ENCODE measurements at regions not wholly inside any gene's neighbourhood (a gene's known extent, or its start where the extent isn't known, plus 50 kb on each side); places are given as distances from the start of the nearest gene placed in this dataset.

- Histone ChIP-seq H3K79me2 (ENCODE audit: insufficient read depth, low read length) (no peaks in the 10 kb centered on the region), H2AFZ (ENCODE audit: low read length) (no peak overlapping the region), H3F3A (ENCODE audit: low read depth) (no peaks in the 10 kb centered on the region), H3K27me3 (ENCODE audit: insufficient read depth, low read length, poor library complexity, severe bottlenecking) (no peaks in the 10 kb centered on the region), H3K4me3 (ENCODE audit: low read length, poor library complexity, severe bottlenecking) (no peak overlapping the region), H4K20me1 (ENCODE audit: insufficient read depth, low read length, poor library complexity, severe bottlenecking) (no peaks in the 10 kb centered on the region), H3K9ac (ENCODE audit: low read depth, low read length, poor library complexity, severe bottlenecking) (no peak overlapping the region), H3K4me1 (ENCODE audit: insufficient read depth, low read length, poor library complexity, severe bottlenecking) (peaks cover 9% of the 10 kb centered on the region), H3K36me3 (ENCODE audit: insufficient read depth, low read length) (no peaks in the 10 kb centered on the region), H3K9me3 (ENCODE audit: insufficient read depth, low read depth, low read length) (no peaks in the 10 kb centered on the region), H3K4me2 (ENCODE audit: low read depth, low read length, poor library complexity, severe bottlenecking) (no peak overlapping the region), H3K9me2 (replicated peaks; ENCODE audit: low read depth, low read length) (no peaks in the 10 kb centered on the region)
- no peak for TF ChIP-seq EZH2phosphoT487 (IDR thresholded peaks at IDR 0.05; ENCODE audit: borderline replicate concordance)
- no peak for TF ChIP-seq CTCF (conservative IDR thresholded peaks at IDR 0.05; ENCODE audit: low read length)
Measured at GRCh38 chr9:2465921-2466460, 155.6 kb upstream of the VLDLR start.

GRCh38 chr9:2466703-2467102 lies 154.9 kb upstream of the VLDLR start:
- TF ChIP-seq EZH2phosphoT487 (IDR thresholded peaks at IDR 0.05; ENCODE audit: borderline replicate concordance) (no peak), CTCF (conservative IDR thresholded peaks at IDR 0.05; ENCODE audit: low read length) (no peak)
- H3K9ac ChIP-seq (ENCODE audit: low read depth, low read length, poor library complexity, severe bottlenecking) = no peak overlapping the region
- no peaks in the 10 kb centered on the region for H3K79me2 ChIP-seq (ENCODE audit: insufficient read depth, low read length)
- H3K27me3 ChIP-seq (ENCODE audit: insufficient read depth, low read length, poor library complexity, severe bottlenecking) = no peaks in the 10 kb centered on the region
- no peak overlapping the region for H3K4me3 ChIP-seq (ENCODE audit: low read length, poor library complexity, severe bottlenecking)
- no peaks in the 10 kb centered on the region for H3K36me3 ChIP-seq (ENCODE audit: insufficient read depth, low read length)
- no peaks in the 10 kb centered on the region for H3F3A ChIP-seq (ENCODE audit: low read depth)
- H4K20me1 ChIP-seq (ENCODE audit: insufficient read depth, low read length, poor library complexity, severe bottlenecking) = no peaks in the 10 kb centered on the region
- no peaks in the 10 kb centered on the region for H3K9me2 ChIP-seq (replicated peaks; ENCODE audit: low read depth, low read length)
- H3K4me1 ChIP-seq (ENCODE audit: insufficient read depth, low read length, poor library complexity, severe bottlenecking) = peaks cover 9% of the 10 kb centered on the region
- no peak overlapping the region for H2AFZ ChIP-seq (ENCODE audit: low read length)
- no peaks in the 10 kb centered on the region for H3K9me3 ChIP-seq (ENCODE audit: insufficient read depth, low read depth, low read length)
- H3K4me2 ChIP-seq (ENCODE audit: low read depth, low read length, poor library complexity, severe bottlenecking) = no peak overlapping the region

- Histone ChIP-seq H3K79me2 (ENCODE audit: insufficient read depth, low read length) (no peaks in the 10 kb centered on the region), H3K27me3 (ENCODE audit: insufficient read depth, low read length, poor library complexity, severe bottlenecking) (no peaks in the 10 kb centered on the region), H3K4me3 (ENCODE audit: low read length, poor library complexity, severe bottlenecking) (no peak overlapping the region), H3K4me2 (ENCODE audit: low read depth, low read length, poor library complexity, severe bottlenecking) (no peak overlapping the region), H3F3A (ENCODE audit: low read depth) (no peaks in the 10 kb centered on the region), H3K9me2 (replicated peaks; ENCODE audit: low read depth, low read length) (no peaks in the 10 kb centered on the region), H2AFZ (ENCODE audit: low read length) (no peak overlapping the region), H3K9me3 (ENCODE audit: insufficient read depth, low read depth, low read length) (no peaks in the 10 kb centered on the region), H4K20me1 (ENCODE audit: insufficient read depth, low read length, poor library complexity, severe bottlenecking) (no peaks in the 10 kb centered on the region), H3K4me1 (ENCODE audit: insufficient read depth, low read length, poor library complexity, severe bottlenecking) (peaks cover 9% of the 10 kb centered on the region), H3K9ac (ENCODE audit: low read depth, low read length, poor library complexity, severe bottlenecking) (no peak overlapping the region), H3K36me3 (ENCODE audit: insufficient read depth, low read length) (no peaks in the 10 kb centered on the region)
- TF ChIP-seq CTCF (conservative IDR thresholded peaks at IDR 0.05; ENCODE audit: low read length) = peak; percentile 66
- TF ChIP-seq EZH2phosphoT487 (IDR thresholded peaks at IDR 0.05; ENCODE audit: borderline replicate concordance) = no peak
Measured at GRCh38 chr9:2469681-2470221, 151.8 kb upstream of the VLDLR start.

Measured in Loucy (cell line).